ENCODE measurements at regions not wholly inside any gene's neighbourhood (a gene's known extent, or its start where the extent isn't known, plus 50 kb on each side); places are given as distances from the start of the nearest gene placed in this dataset.
"Not testable (repeated sequence)": the region's sequence is repeated elsewhere in the genome, so short reads cannot be mapped to it uniquely, and the experiment has no call there.

DNA sequence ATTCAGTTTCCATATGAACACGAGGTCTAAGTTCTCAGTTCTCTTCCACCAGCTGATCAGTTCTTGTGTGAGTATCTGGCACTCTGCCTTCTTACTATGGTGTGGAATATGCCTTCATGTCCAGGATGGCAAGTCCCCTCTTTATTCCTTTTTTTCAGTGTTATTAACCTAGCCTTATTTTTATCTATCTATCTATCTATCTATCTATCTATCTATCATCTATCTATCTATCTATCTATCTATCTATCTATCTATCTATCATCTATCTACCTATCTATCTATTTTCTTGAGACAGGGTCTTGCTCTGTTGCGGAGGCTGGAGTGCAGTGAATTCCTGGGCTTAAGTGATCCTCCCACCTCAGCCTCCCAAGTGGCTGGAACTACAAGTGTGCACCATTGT, 329.2 kb upstream of the TNRC6C start:
- DNase-seq (ENCODE audit: low read depth); H3K36me3 ChIP-seq (ENCODE audit: control insufficient read depth, insufficient read depth, low read length, severe bottlenecking): not testable (repeated sequence)
- H3K27me3 ChIP-seq (replicated peaks; ENCODE audit: control insufficient read depth, insufficient read depth, low read length) = peaks cover 19% of the 10 kb centered on the region

DNA sequence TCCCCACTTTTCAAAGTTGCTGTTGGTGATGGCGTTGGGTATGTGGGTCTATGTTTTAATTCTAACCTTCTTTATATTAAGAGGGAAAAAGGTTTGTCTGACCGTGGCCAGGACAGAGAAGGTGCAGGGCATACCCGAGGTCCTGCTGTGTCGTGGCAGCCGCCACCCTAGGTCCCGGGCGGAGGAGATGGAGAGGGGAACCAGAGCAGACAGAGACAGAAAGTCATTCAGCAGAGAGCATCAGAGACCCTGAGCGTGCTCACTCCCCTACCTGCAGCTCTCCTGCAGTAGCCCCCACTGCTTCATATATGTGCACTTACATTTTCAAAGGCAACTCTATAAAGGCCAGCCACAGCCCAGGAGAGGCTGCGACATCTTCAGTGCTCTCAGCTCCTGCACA, 327.2 kb upstream of the TNRC6C start:
- H3K4me3 ChIP-seq (ENCODE audit: low read length) = no peak overlapping the region
- no peaks in the 10 kb centered on the region for H3K36me3 ChIP-seq (ENCODE audit: control insufficient read depth, insufficient read depth, low read length, severe bottlenecking)
- peaks cover 22% of the 10 kb centered on the region for H3K27me3 ChIP-seq (replicated peaks; ENCODE audit: control insufficient read depth, insufficient read depth, low read length)
- peaks cover 16% of the 10 kb centered on the region for H3K9me3 ChIP-seq (ENCODE audit: control insufficient read depth, low read length)
- H3K9ac ChIP-seq (ENCODE audit: low read length) = no peak overlapping the region
- no peaks in the 10 kb centered on the region for H3K4me1 ChIP-seq (ENCODE audit: control insufficient read depth, insufficient read depth, low read length)
- DNase-seq (ENCODE audit: low read depth) = no peak

More for the DNA sequence above, 329.2 kb upstream of the TNRC6C start:
- H3K4me3 ChIP-seq (ENCODE audit: low read length); H3K4me1 ChIP-seq (ENCODE audit: control insufficient read depth, insufficient read depth, low read length); H3K9ac ChIP-seq (ENCODE audit: low read length): not testable (repeated sequence)
- H3K9me3 ChIP-seq (ENCODE audit: control insufficient read depth, low read length) = peaks cover 19% of the 10 kb centered on the region

DNA sequence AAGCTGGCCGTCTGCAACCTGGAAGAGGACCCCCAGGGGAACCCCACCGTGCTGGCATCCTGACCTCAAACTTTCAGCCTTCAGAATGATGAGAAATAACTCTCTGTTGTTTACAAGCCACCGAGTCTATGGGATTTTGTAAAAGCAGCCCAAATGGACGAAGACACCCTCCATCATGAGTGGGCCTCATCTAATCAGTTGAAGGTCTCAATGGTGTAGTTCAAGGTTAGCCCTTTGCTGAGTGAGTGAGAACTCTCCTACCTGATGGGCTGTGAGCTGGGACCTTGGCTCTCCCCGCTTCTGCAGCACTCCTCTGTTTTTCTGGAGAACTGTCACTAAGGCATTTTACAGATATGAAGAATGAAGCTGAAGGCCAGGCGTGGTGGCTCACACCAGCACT, 325.9 kb upstream of the TNRC6C start:
- Histone ChIP-seq H3K27me3 (replicated peaks; ENCODE audit: control insufficient read depth, insufficient read depth, low read length) (peaks cover 29% of the 10 kb centered on the region), H3K4me3 (ENCODE audit: low read length) (no peak overlapping the region), H3K9ac (ENCODE audit: low read length) (no peak overlapping the region), H3K9me3 (ENCODE audit: control insufficient read depth, low read length) (peaks cover 3% of the 10 kb centered on the region), H3K36me3 (ENCODE audit: control insufficient read depth, insufficient read depth, low read length, severe bottlenecking) (no peaks in the 10 kb centered on the region), H3K4me1 (ENCODE audit: control insufficient read depth, insufficient read depth, low read length) (no peaks in the 10 kb centered on the region)
- DNase-seq (ENCODE audit: low read depth) = no peak

DNA sequence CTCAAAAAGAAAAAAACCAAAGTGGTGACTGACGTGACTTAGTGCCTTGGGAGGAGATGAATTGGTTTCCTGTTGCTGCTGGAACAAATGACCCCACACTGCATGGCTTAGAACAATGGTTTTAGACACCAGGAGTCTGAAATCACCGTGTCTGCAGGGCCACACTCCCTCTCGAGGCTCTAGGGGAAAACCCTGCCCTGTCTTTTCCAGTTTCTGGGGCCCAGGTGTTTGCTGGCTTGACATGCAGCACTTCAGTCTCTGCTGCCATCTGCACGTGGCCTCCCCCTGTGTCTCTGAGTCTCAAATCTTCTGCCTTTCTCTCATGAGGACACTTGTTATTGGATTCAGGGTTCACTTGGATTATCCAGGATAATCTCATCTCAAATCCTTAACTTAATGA, 323.8 kb upstream of the TNRC6C start:
- peaks cover 30% of the 10 kb centered on the region for H3K27me3 ChIP-seq (replicated peaks; ENCODE audit: control insufficient read depth, insufficient read depth, low read length)
- no peak overlapping the region for H3K9ac ChIP-seq (ENCODE audit: low read length)
- no peak overlapping the region for H3K4me3 ChIP-seq (ENCODE audit: low read length)
- no peaks in the 10 kb centered on the region for H3K36me3 ChIP-seq (ENCODE audit: control insufficient read depth, insufficient read depth, low read length, severe bottlenecking)
- DNase-seq (ENCODE audit: low read depth) = no peak
- H3K4me1 ChIP-seq (ENCODE audit: control insufficient read depth, insufficient read depth, low read length) = no peaks in the 10 kb centered on the region
- H3K9me3 ChIP-seq (ENCODE audit: control insufficient read depth, low read length) = no peaks in the 10 kb centered on the region

DNA sequence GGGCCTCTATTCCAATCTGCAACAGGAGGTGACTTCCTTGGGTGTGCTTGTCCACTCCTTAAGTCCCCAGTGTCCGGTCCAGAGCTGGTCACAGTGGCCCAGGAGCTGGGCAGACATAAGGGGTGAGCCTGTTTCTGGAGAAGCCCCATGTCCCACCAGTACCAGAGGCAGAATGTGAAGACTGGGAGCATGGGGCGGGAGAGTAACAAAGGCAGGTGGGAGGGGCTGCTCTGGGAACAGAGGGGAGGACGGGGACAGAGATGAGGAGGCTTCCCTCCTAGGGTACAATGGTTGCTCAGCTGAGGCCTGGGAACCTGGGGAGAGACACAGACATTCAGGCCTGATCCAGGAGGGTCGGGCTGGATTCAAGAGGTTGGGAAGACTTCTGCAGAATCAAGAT, 323.3 kb upstream of the TNRC6C start:
- no peaks in the 10 kb centered on the region for H3K36me3 ChIP-seq (ENCODE audit: control insufficient read depth, insufficient read depth, low read length, severe bottlenecking)
- no peak overlapping the region for H3K4me3 ChIP-seq (ENCODE audit: low read length)
- H3K4me1 ChIP-seq (ENCODE audit: control insufficient read depth, insufficient read depth, low read length) = no peaks in the 10 kb centered on the region
- peaks cover 30% of the 10 kb centered on the region for H3K27me3 ChIP-seq (replicated peaks; ENCODE audit: control insufficient read depth, insufficient read depth, low read length)
- DNase-seq (ENCODE audit: low read depth) = no peak
- no peak overlapping the region for H3K9ac ChIP-seq (ENCODE audit: low read length)
- no peaks in the 10 kb centered on the region for H3K9me3 ChIP-seq (ENCODE audit: control insufficient read depth, low read length)

DNA sequence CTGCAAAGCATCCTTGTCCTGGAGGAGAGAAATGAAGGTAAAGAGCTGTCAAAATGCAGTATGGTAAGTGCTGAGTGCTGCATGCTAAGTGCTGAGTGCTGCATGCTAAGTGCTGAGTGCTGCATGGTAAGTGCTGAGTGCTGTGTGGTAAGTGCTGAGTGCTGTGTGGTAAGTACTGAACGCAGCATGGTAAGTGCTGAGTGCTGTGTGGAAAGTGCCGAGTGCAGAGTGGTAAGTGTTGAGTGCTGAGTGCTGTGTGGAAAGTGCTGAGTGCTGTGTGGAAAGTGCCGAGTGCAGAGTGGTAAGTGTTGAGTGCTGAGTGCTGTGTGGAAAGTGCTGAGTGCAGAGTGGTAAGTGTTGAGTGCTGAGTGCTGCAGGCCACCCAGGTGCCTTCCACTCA, 322.7 kb upstream of the TNRC6C start:
- DNase-seq (ENCODE audit: low read depth); H3K9ac ChIP-seq (ENCODE audit: low read length); H3K4me3 ChIP-seq (ENCODE audit: low read length); H3K36me3 ChIP-seq (ENCODE audit: control insufficient read depth, insufficient read depth, low read length, severe bottlenecking); H3K4me1 ChIP-seq (ENCODE audit: control insufficient read depth, insufficient read depth, low read length); H3K9me3 ChIP-seq (ENCODE audit: control insufficient read depth, low read length): not testable (repeated sequence)
- peaks cover 34% of the 10 kb centered on the region for H3K27me3 ChIP-seq (replicated peaks; ENCODE audit: control insufficient read depth, insufficient read depth, low read length)

DNA sequence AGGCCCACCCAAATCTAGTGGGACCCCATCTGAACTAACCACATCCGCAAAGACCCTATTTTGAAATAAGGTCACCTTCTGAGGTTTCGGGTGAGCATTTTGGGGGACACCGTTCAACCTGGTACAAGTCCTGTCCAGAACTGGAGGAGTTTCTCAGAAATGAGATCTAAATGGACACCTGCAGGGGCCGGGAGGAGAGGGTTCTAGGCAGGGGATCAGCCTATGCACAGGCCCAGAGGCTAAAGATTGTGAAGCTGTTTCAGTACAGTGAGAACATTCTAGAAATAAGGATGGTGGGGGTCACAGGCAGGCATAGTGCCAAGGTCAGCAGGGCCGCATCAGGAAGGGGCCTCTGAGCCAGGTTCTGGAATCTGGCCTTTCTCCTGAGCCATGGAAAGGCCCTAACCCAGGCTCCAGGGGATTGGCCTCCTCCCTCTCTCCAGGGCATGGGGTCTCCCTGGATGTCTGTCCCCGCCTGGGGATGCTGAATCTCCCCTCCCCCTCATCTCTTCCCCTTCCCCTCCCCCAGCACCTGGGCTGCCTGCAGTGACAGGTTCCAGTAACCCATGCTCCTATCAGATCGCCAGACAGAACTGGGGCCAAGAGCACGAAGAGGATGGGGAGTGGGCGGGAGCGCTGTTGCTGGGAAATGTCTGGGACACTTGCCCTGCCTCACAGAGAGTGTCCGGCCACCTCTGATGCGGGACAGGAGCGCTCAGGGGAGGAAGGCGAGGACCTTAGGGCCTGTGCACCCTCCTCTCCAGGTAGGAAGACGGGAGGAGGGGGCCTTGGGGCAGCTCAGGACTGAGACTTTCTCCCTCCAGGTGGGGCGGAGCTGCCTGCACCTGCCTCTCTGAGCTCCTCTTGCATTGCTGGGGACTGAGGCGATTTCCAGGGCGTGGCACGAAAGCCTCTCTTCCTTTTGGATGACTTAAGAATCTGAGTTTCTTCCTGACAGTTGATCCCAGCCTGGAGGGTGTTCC, 321.4 kb upstream of the TNRC6C start:
- H3K9ac ChIP-seq (ENCODE audit: low read length) = no peak overlapping the region
- no peaks in the 10 kb centered on the region for H3K9me3 ChIP-seq (ENCODE audit: control insufficient read depth, low read length)
- H3K36me3 ChIP-seq (ENCODE audit: control insufficient read depth, insufficient read depth, low read length, severe bottlenecking) = no peaks in the 10 kb centered on the region
- H3K4me3 ChIP-seq (ENCODE audit: low read length) = no peak overlapping the region
- no peak for DNase-seq (ENCODE audit: low read depth)
- H3K4me1 ChIP-seq (ENCODE audit: control insufficient read depth, insufficient read depth, low read length) = no peaks in the 10 kb centered on the region
- H3K27me3 ChIP-seq (replicated peaks; ENCODE audit: control insufficient read depth, insufficient read depth, low read length) = peaks cover 36% of the 10 kb centered on the region

DNA sequence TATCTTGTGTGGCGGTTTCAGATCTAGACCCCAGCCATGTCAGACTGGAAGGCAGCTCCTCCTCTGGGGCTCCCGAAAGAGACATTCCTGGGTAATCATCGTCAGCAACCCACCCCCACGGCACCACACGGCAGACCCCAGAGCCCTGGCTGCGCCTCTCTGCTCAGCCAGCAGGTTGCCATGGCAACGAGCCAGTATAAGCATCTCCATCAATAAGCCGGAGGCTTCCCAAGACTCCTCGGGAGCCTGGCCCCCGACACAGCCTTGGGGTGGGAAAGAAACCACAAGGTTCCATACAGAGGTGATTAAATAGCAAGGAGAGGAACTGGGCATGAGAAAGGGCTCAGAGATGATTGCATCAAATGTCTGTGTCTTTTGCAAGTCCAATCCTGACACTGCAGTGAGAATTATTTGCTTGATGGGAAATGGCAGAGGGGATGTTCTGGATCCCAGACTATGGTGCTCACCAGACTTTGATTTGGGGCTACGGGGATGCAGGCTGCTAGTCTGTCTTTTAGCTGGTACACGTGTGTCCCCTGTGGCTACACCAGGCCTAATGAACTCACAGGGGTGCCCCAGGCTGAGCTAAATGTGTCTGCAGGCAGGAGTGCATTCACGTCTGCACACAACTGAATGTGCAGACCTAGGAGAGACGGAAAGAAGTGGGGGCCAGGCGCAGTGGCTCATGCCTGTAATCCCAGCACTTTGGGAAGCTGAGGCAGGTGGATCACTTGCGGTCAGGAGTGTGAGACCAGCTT, 320.5 kb upstream of the TNRC6C start:
- DNase-seq (ENCODE audit: low read depth) = no peak

DNA sequence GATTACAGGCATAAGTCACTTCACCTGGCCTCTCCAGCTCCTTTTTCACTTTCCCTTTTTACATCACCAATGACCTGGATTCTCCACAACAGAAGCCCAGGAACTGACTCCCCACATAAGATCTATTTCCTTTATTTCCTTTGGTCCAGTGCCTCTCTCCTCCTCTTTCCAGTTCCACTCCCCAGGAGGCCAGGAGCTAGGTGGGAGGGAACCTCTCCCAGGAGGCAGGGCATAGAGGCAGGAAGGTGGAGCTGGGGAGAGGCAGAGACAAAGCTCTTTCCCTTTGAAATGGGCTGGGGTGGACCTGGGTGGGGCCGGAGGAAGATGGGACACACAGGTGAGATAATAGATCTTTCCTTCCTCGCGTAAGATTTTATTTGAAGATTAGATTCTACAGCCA, 318.3 kb upstream of the TNRC6C start:
- Histone ChIP-seq H3K4me1 (ENCODE audit: control insufficient read depth, insufficient read depth, low read length) (no peaks in the 10 kb centered on the region), H3K4me3 (ENCODE audit: low read length) (no peak overlapping the region), H3K36me3 (ENCODE audit: control insufficient read depth, insufficient read depth, low read length, severe bottlenecking) (no peaks in the 10 kb centered on the region), H3K9ac (ENCODE audit: low read length) (no peak overlapping the region), H3K27me3 (replicated peaks; ENCODE audit: control insufficient read depth, insufficient read depth, low read length) (peaks cover 56% of the 10 kb centered on the region), H3K9me3 (ENCODE audit: control insufficient read depth, low read length) (no peaks in the 10 kb centered on the region)
- no peak for DNase-seq (ENCODE audit: low read depth)

More for the DNA sequence above, 320.5 kb upstream of the TNRC6C start:
- H3K36me3 ChIP-seq (ENCODE audit: control insufficient read depth, insufficient read depth, low read length, severe bottlenecking) = no peaks in the 10 kb centered on the region
- H3K9me3 ChIP-seq (ENCODE audit: control insufficient read depth, low read length) = no peaks in the 10 kb centered on the region
- no peak overlapping the region for H3K4me3 ChIP-seq (ENCODE audit: low read length)
- H3K27me3 ChIP-seq (replicated peaks; ENCODE audit: control insufficient read depth, insufficient read depth, low read length) = peaks cover 37% of the 10 kb centered on the region
- no peak overlapping the region for H3K9ac ChIP-seq (ENCODE audit: low read length)
- H3K4me1 ChIP-seq (ENCODE audit: control insufficient read depth, insufficient read depth, low read length) = no peaks in the 10 kb centered on the region

DNA sequence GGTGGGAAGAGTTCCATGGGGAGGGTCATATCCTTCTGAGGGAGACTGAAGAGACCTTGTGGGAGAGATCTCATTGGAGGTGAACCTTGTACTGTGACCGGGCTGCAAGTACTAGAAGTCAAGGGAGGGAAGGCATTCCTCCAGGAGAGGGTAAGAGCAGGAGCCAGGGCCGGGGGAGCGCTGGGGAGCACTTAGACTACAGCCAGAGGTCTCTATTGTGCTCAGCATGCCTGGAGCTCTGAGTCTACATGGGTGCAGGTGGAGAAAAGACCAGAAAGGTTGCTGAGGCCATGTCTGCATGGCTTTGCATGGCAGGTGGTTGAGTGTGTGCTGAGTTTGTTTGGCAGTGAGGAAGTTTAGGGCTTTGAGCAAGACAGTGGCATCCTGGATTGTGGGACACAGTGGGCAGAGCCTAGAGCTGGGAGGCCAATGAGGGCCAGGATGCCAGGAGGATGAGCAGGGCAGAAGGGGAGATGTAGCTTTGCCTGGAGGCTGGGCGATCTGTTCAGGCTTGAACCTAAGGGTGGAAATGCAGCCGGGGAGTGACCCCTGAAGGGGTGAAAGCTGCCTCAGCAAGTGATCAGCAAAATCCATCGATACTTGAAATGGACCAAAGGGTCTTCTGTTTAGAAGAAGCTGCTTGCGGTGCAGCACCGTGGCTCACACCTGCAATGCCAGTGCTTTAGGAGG, 317.4 kb upstream of the TNRC6C start:
- Histone ChIP-seq H3K9ac (ENCODE audit: low read length) (no peak overlapping the region), H3K36me3 (ENCODE audit: control insufficient read depth, insufficient read depth, low read length, severe bottlenecking) (no peaks in the 10 kb centered on the region), H3K4me1 (ENCODE audit: control insufficient read depth, insufficient read depth, low read length) (no peaks in the 10 kb centered on the region), H3K27me3 (replicated peaks; ENCODE audit: control insufficient read depth, insufficient read depth, low read length) (peaks cover 53% of the 10 kb centered on the region), H3K9me3 (ENCODE audit: control insufficient read depth, low read length) (no peaks in the 10 kb centered on the region), H3K4me3 (ENCODE audit: low read length) (no peak overlapping the region)
- no peak for DNase-seq (ENCODE audit: low read depth)

DNA sequence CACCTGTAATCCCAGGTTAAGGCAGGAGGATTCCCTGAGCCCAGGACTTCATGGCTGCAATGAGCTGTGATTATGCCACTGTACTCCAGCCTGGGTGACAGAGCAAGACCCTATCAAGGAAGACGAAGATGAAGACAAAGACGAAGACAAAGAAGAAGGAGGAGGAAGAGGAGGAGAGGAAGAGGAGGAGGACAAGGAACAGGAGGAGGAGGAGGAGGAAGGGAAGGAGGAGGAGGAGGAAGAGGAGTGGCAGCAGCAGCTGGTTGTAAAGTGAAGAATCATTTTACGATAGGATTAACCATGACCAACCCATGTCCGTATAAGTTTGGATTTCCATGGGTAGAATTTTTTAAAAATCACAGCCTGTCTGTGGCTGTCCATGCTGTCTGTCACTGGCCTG, 316.8 kb upstream of the TNRC6C start:
- no peak overlapping the region for H3K4me3 ChIP-seq (ENCODE audit: low read length)
- DNase-seq (ENCODE audit: low read depth) = no peak
- no peaks in the 10 kb centered on the region for H3K4me1 ChIP-seq (ENCODE audit: control insufficient read depth, insufficient read depth, low read length)
- H3K36me3 ChIP-seq (ENCODE audit: control insufficient read depth, insufficient read depth, low read length, severe bottlenecking) = no peaks in the 10 kb centered on the region
- no peak overlapping the region for H3K9ac ChIP-seq (ENCODE audit: low read length)
- no peaks in the 10 kb centered on the region for H3K9me3 ChIP-seq (ENCODE audit: control insufficient read depth, low read length)
- H3K27me3 ChIP-seq (replicated peaks; ENCODE audit: control insufficient read depth, insufficient read depth, low read length) = peaks cover 50% of the 10 kb centered on the region

Data from adipocyte (in vitro differentiated cells).